HS-5 (cell line): ENCODE measurements at regions not wholly inside any gene's neighbourhood (a gene's known extent, or its start where the extent isn't known, plus 50 kb on each side); places are given as distances from the start of the nearest gene placed in this dataset.
A peak's percentile ranks its signal among the peaks of the same experiment; 100 is the strongest.
"Not testable (repeated sequence)": the region's sequence is repeated elsewhere in the genome, so short reads cannot be mapped to it uniquely, and the experiment has no call there.

ENCODE experiments used
- DNase-seq: peaks from one replicate; pipeline ENCODE4 v3.0.0-alpha.2; 2012; ENCODE audit warnings: low read depth

DNA sequence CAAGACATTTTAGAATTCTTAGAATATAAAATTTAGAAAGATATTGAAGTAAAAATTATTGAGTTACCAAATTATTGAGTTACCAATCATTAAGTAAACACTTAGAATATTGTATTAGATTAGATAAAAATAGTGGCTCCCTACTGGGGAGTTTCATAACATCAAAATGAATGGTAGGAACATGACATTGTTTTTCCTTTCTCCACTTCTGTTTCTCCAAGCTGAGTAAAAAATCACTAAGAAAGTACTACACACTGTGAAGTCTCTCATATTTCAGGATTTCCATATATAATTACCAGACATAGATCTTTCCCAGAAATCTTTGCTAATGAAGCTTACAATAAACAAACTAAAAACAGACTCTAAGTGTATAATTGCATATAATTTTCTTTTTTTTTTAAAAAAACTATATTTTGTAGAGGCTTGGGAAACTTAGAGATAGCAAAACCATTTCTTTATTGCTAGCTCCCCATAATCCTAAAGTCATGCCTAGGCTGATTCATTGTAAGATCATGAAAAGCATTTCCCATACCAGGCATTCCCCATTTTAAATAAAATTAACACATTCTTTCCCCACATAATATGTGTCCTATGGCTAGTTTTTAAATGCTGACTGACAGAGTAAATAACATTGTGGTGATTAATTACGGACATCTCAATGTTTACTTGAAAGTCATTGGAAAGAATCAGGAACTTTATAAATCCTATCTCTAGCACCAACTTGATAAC lies 1408.7 kb upstream of the GOT2 start:
- peak; percentile 56 for DNase-seq

DNA sequence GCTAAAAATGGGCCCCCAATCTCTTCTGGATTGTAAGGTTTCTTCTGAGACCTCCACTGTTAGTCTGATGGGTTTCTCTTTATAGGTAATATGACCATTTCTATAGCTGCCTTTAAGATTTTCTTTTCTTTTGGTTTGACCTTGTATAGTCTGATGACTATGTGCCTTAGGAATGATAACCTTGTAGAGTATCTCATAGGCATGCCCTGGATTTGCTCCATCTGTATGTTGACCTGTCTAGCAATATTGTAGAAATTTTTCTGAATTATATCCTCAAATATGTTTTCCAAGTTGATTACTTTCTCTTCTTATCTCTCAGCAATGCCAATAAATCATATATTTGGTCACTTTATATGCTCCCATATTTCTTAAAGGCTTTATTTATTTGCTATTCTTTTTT lies 1403.8 kb upstream of the GOT2 start:
- peak; percentile 23 for DNase-seq

DNA sequence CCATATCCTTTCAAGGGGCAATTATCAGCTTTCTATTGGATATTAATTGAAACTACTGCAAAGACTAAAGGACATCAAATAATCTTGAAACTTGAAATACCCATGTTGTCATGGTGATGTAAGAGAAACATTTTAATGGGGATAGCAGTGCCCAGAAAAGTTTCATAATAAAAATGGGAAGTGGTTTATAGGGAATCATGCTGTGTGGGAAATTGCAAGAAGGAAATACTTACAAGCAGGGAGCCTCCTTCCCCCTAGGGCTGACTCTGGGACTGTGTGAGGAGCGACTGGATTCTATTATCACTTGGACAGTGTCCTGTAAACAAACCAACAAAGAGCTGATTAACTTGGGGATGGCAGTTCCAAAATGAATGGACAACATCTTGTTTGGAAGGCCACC lies 1393.1 kb upstream of the GOT2 start:
- no peak for DNase-seq

GRCh38 chr16:60126115-60126514 lies 1392.0 kb upstream of the GOT2 start:
- not testable (repeated sequence) for DNase-seq

DNA sequence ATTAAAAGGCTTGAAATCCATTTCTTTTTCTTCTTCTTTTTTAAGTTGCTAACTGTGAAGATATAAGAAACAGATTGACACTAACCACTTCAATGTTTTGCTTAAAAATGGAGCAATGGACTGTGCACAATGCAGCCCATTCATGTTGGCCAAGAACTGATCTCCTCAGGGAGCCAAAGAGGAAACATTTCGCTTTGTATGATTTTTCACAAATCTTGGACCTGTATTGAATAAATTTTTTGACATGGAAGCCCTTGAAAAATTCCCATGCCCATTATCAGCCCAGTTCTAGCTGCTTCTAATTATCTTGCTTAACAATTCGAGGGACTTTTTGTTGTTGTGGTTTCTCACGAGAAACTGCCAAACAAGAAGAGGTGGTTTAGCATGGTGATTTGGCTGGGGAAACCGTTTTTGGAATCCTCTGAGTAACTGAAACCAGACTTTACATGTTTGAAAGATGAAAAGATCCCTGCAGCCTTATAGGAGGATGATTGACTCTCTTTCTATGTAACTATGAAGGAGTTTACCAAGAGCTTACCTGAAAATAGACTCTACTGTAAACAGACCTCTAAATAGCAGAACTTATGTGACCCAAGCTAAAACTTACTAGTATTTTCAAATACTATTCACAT lies 1389.4 kb upstream of the GOT2 start:
- DNase-seq, result no peak

DNA sequence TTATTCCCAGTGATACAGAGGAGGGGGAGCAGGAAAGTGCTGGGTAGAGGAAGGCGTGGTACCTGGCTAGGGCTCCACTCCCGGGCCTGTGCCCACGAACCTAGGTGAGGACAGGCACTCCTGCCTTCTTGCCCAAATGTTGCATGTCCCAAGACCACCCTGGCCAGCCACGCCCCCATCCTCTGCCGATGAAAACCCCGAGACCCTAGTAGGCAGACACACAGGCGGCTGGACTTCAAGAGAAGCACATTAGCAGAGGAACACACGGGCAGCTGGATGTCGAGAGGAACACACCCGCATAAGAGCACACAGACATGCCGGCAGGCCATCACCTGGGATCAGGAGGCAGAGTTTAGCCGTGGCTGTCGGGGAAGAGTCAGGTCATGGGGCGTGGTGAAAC lies 1386.5 kb upstream of the GOT2 start:
- no peak for DNase-seq

DNA sequence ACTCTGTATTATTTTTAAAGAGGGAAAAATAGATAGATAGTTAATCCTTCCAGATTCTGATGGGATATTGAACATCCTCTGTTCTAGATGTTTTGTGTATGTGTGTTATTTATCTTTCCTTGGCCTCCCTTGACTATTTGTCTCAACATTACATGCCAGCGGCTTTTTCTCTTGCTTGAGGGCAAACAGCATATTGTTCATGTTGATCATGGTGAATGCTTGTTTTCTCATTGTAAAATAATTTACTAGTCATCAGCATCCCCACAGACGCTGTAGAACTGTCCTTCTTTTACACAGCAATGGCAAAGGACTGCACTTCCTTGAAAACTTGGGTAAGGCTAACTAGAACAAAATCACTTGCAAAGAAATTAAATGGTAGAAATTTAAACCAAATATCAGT lies 1376.4 kb upstream of the GOT2 start:
- DNase-seq, result no peak

DNA sequence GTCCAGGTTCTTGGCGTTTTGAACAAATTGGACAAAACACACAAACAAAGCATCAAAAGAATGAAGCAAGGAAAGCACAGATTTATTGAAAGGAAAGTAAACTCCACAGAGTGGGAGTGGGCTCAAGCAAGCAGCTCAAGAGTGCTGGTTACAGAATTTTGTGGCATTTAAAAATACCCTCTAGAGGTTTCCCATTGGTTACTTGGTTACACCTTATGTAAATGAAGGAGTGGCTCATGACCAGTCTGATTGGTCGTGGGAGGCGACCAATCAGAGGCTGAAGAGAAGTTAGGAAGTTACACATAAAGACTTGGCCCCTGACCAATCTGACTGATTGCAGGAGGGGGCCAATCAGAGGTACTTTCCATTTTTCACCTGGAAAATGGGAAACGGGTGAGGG lies 1373.8 kb upstream of the GOT2 start:
- DNase-seq, result no peak

DNA sequence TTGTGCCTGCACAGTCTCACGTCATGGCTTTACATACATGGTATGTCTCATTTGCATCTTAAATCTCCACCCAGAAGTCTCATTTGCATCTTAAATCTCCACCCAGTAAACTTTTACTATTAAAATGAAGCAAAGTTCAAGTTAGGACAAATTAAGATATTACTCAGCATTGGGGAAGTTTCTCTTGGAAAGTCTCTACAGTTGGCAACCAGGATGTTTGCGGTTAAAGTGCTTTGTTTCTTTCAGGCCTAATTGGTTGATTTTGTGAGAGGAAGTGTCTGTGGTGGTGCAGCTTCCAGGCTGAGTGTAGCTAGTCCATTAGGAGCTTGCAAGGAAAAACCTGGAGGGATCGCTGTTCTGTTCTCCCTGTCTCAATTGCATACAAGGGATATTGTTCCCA lies 1373.3 kb upstream of the GOT2 start:
- peak; percentile 66 for DNase-seq

- DNase-seq, result no peak
Measured at GRCh38 chr16:60100371-60100770, 1366.3 kb upstream of the GOT2 start.

DNA sequence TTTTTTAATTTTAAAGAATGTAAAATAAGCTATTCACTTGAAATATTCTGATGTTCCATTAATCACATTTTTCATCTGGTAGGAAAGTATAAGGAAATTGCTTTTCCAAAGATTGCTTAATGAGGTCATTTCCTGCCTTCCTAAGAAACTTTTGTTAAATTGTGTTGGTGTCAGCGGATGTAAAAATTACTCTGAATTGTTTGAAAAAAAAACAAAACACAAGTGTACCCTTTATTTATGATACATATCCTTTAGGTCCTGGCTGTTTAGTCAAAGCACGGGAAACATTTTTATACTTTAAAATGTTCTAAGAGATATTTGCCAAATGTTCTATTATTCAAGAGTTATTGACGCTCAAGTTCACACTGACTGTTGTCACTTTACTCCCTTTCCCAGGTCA lies 1357.4 kb upstream of the GOT2 start:
- DNase-seq, result no peak

GRCh38 chr16:60091071-60091470 lies 1357.0 kb upstream of the GOT2 start:
- DNase-seq, result no peak

DNA sequence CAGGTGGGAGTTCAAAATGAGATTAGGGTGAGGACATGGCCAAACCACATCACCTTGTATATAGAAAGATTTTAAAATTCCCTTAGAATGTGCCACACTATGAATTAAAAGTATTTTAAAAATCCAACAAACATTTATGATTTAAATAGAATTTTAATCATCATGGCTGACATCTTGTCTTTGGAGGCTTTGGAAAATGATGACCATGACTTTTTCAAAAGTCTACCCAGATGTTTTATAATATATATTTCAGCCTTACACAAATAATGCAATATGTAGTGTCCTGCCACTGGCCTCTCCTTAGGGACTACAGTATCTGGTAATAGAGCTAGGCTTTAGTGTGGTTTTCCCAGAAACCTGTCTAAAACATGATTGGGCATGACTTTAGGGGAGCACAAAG lies 1353.4 kb upstream of the GOT2 start:
- no peak for DNase-seq

DNA sequence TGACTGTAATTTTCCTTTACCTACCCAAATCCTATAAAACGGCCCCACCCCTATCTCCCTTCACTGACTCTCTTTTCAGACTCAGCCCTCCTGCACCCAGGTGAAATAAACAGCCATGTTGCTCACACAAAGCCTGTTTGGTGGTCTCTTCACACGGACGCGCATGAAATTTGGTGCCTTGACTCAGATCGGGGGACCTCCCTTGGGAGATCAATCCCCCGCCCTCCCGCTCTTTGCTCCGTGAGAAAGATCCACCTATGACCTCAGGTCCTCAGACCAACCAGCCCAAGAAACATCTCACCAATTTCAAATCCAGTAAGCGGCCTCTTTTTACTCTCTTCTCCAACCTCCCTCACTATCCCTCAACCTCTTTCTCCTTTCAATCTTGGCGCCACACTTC lies 1344.7 kb upstream of the GOT2 start:
- not testable (repeated sequence) for DNase-seq

- no peak for DNase-seq
Measured at GRCh38 chr16:60077861-60078260, 1343.7 kb upstream of the GOT2 start.

GRCh38 chr16:60074378-60074777 lies 1340.3 kb upstream of the GOT2 start:
- no peak for DNase-seq

GRCh38 chr16:60073376-60073775 lies 1339.3 kb upstream of the GOT2 start:
- DNase-seq, result no peak

GRCh38 chr16:60064026-60064425 lies 1329.9 kb upstream of the GOT2 start:
- peak; percentile 15 for DNase-seq

DNA sequence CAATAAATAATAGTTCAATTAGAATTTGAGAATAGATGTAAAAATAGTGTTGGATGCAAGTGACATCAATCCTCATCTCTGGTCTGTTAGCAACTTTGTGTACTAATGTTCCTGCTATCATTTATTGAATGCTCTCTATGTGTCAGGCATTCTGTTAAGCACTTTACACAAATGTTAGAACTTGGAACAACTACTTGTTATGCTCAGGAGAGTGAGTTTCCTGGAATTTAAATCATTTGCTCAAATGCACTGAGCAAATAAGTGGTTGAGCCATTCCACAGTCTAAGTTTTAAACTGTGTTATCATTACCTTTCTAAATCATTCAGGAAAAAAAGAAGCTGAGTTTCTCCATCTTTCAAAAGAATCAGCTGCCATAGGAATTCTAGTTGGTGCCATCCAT lies 1327.3 kb upstream of the GOT2 start:
- no peak for DNase-seq

DNA sequence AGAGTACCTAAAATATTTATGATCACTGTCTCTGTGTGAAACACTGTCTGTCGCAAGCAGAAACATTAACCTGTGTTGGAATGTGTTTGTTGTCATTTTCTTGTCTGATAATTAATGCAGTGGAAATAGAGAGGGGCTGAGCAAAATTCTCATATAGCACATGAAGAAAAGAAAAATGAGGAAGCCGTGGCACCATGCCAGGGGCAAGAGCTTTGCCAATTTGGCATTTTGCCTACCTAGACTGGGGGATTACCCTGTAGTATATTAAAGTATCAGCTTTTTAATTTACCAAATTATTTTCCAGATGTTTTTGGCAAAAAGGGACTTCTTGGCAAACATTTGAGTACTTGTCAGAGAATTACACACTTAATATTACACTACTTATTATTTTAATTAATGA lies 1326.6 kb upstream of the GOT2 start:
- no peak for DNase-seq

DNA sequence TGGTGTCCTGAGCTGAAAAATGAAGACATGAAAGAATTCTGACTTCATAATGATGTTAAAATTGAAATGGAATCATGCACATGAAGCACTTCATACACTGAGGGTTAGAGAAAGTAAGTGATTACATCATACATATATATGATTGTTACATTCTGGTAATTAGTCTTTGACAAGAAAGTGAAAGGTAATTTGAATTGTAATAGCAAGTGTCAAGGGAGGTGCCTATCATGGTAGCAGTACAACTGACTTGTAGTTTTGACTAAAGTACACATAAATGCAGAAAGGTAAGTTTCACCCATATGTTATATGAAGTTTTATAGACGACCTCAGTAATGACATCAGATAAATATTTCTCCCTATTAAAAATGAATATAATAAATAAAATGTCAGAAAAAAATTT lies 1325.0 kb upstream of the GOT2 start:
- DNase-seq, result no peak

DNA sequence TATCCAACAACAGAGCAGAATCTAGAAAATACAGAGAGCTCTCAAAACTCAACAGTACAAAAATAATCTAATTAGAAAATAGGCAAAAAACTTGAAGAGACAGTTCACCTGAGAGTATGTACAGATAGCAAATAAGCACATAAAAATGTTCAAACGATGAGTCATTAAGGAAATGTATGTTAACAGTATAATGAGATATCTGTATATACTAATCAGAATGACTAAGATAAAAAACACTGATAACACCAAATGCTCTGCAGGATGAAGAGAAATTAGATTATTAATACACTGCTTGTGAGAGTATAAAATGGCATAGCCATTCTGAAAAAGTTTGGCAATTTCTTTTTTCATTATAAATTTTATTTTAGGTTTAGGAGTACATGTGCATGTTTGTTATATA lies 1307.6 kb upstream of the GOT2 start:
- no peak for DNase-seq

GRCh38 chr16:60031740-60032139 lies 1297.6 kb upstream of the GOT2 start:
- no peak for DNase-seq

DNA sequence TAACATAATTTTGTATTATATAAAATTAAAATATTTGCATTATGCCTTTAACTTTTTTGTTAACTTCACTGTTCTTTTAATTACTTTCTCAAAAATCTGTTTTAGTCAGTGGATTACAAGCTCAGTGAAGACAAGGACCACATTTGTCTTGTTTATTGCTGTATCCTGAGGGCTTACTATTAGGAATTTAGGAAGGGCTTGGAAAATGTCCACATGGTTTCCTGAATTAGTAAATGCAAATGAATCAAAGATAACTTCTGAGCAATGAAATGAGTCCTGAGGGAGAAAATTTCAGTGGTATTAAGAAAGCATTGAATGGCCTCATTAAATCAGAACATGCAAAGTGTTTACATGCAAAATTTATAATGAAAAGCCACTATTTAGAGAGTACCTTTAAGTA lies 1293.2 kb upstream of the GOT2 start:
- no peak for DNase-seq
